GM12891 (cell line): ENCODE measurements at regions not wholly inside any gene's neighbourhood (a gene's known extent, or its start where the extent isn't known, plus 50 kb on each side); places are given as distances from the start of the nearest gene placed in this dataset.
A peak's percentile ranks its signal among the peaks of the same experiment; 100 is the strongest.
"Not testable (repeated sequence)": the region's sequence is repeated elsewhere in the genome, so short reads cannot be mapped to it uniquely, and the experiment has no call there.

Source experiments
- DNase-seq: peaks from one replicate; pipeline ENCODE4 v3.0.0; 2011; ENCODE audit warnings: low spot score; ENCODE audit not compliant: insufficient read length
- FAIRE-seq: peaks from 2 replicates; lab custom pipeline; 2011; peaks lifted over from hg19 to GRCh38; lab: Jason Lieb, UNC
- PAX5 ChIP-seq: IDR thresholded peaks from 2 replicates; pipeline ENCODE4 v1.6.1; 2011; ENCODE audit warnings: low read length, moderate library complexity, mild to moderate bottlenecking; ENCODE audit not compliant: insufficient read depth, severe bottlenecking
- POLR2A ChIP-seq: IDR thresholded peaks from 2 replicates; pipeline ENCODE4 v1.6.1; 2011; ENCODE audit warnings: low read depth, low read length, control low read depth
- POLR2AphosphoS5 ChIP-seq: IDR thresholded peaks from 2 replicates; pipeline ENCODE4 v1.6.1; 2011; ENCODE audit warnings: low read depth, low read length, control low read depth
- POU2F2 ChIP-seq: IDR thresholded peaks from 2 replicates; pipeline ENCODE4 v1.6.1; 2011; ENCODE audit warnings: low read depth, mild to moderate bottlenecking, control low read depth, low read length, moderate library complexity
- SPI1 ChIP-seq: IDR thresholded peaks from 2 replicates; pipeline ENCODE4 v1.6.1; 2011; ENCODE audit warnings: low read depth, low read length, control low read depth
- TAF1 ChIP-seq: IDR thresholded peaks from 2 replicates; pipeline ENCODE4 v1.6.1; 2011; ENCODE audit warnings: low read depth, low read length, control low read depth

DNA sequence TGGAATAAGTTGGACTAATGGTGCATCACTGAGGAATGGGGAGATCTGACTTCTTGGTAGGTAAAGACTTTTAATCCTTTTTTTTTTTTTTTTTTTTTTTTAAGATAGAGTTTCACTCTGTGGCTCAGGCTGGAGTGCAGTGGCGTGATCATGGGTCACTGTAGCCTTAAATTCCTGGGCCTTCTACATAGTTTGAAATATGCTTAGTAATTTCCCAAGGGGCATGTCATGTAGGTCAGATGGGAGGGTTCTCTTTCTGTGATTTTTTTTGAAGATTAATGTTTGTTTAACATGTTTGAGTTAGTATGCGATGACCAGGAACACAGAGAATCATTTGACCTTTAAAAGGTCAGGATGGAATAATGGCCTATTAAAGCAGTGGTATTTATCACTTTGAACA lies 129.1 kb downstream of the S1PR1 start:
- DNase-seq (no peak), FAIRE-seq (no peak)
- TF ChIP-seq POLR2A (no peak), POLR2AphosphoS5 (no peak), SPI1 (no peak), PAX5 (no peak), TAF1 (no peak), POU2F2 (no peak)

DNA sequence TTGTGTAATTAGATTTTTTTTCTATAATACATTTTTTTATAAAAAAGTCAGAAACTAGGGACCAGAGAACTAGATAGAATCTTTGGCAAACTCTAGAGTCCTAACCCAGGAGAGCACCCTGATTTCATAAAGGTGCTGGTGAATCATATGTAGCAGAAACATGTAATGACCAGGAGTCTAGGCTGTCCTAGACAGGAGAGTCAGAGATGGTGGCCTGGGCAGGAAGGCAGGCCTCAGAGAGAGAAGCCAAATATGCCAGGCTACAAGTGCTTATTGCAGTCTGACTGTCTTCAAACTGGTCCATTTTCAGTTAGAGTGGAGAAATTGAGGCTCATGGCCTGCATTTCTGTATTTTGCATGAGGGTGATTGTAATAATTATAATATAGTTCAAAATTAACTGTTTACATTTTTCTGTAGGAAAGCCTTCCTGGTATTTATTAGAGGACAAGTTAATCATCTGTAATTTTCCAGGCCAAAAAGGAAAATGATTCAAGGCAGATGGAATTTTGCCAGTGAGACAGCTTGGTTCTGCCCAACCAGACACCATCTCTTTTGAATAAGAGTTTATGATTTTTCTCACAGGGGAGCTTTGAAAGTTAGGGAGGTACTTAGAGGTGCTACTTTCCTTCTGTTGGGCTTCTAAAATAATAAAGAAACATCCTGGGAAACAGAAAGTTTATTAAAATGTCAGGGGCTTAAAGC lies 129.8 kb downstream of the S1PR1 start:
- FAIRE-seq (no peak), DNase-seq (no peak)
- TF ChIP-seq SPI1 = no peak
- TF ChIP-seq POLR2AphosphoS5 = no peak
- TF ChIP-seq TAF1 = no peak
- no peak for TF ChIP-seq PAX5
- no peak for TF ChIP-seq POLR2A
- no peak for TF ChIP-seq POU2F2

DNA sequence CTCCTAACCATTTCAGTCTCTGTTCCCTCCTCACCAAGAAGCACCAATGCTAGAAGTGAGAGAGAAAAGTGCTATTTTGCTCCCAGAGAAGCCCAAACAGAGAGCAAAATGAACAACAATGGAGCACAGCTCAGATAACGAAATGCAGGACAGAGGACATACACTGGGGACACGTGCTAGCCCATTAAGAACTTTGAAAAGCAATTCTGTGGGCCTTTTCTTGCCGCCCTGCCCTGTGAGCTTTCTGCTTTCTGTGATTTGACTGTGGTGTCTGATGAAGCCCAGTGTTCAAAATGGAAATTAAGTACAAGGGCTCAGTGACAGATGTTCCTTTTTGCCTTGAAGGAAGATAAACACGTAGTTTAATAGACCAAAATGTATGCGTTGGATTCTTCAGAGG lies 130.8 kb downstream of the S1PR1 start:
- no peak for FAIRE-seq
- DNase-seq = no peak
- TF ChIP-seq POU2F2 = no peak
- no peak for TF ChIP-seq POLR2AphosphoS5
- no peak for TF ChIP-seq SPI1
- no peak for TF ChIP-seq POLR2A
- TF ChIP-seq PAX5 = no peak
- no peak for TF ChIP-seq TAF1

DNA sequence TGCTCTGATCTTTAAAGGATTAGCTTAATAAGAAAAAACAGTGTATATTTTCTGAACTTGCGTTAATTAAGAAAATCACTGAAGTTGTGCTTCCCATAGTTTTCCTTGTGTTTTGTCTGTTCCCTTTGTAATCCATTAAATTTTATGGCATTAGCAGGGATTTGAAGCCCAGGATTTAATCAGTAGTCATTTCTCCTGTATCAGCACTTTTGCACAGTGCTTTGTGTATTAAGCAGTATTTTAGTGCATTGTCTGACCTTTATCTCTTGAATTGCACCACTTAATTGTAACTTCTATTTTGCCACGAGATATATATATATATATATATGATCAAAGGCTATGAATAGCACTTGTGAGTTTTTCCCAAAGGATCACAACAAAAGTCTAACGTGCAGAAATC lies 133.7 kb downstream of the S1PR1 start:
- TF ChIP-seq PAX5 = no peak
- TF ChIP-seq SPI1 = no peak
- TF ChIP-seq POU2F2 = no peak
- no peak for TF ChIP-seq POLR2A
- no peak for TF ChIP-seq POLR2AphosphoS5
- no peak for TF ChIP-seq TAF1
- FAIRE-seq = no peak
- no peak for DNase-seq

DNA sequence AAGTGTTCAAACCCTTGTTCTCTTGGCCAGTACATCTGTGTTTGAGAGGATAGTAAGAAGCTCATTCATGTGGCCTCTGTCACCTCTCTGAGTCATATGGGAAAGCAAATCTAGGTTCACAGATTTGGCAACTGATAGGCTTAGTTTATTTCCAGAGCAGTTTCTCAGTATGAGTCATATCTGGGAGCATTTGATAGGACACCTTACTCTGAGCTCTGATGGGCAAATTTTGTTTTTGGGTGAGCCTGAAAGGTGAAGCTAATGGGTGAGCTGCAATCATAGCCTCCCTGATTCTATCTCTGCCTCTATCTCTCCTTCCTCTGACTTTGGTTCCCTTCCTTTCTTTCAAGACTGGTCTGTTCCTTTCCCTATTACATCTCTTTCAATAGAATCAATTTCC lies 134.4 kb downstream of the S1PR1 start:
- no peak for TF ChIP-seq SPI1
- peak; percentile 80 for TF ChIP-seq POLR2AphosphoS5
- TF ChIP-seq POLR2A = peak; percentile 84
- TF ChIP-seq POU2F2 = no peak
- TF ChIP-seq PAX5 = peak; percentile 18
- TF ChIP-seq TAF1 = no peak; the same call in 1 of the 2 replicates
- DNase-seq = peak; percentile 37
- peak; percentile 98 for FAIRE-seq

DNA sequence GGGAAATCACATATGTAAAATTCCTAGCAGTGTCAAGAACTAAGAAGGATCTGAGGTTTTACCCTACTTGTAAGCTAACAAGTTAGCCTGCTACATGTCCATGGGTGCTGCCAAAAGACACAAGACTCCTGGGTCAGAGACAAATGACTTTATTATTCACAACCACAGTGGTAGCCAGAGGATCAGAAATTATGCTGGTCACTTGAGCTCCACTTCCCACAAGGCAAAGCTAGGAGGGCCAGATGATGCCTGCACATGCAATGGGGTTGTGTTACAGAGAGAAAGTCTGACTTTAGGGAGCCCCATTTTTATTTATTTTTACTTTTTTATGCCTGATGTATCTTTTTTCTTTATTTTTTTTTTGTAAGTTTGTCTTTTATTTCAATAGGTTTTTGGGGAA lies 136.8 kb downstream of the S1PR1 start:
- TF ChIP-seq POLR2AphosphoS5 (no peak), POLR2A (peak; percentile 55; the same call in 1 of the 2 replicates)
- no peak for DNase-seq
- no peak for FAIRE-seq

DNA sequence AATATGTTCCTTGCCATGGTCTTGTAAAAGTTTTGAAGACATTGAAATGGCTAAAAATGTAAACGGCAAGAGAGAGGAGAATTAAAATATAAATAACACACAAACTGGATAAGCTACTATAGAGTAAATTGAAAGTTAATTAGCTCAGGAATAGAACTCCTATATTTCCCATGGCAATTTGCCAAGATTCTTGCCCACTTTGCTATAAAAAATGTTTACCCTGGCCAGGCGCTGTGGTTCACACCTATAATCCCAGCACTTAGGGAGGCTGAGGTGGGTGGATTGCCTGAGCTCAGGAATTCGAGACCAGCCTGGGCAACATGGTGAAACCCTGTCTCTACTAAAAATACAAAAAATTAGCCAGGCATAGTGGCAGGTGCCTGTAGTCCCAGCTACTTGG lies 138.6 kb downstream of the S1PR1 start:
- not testable (repeated sequence) for DNase-seq, FAIRE-seq

DNA sequence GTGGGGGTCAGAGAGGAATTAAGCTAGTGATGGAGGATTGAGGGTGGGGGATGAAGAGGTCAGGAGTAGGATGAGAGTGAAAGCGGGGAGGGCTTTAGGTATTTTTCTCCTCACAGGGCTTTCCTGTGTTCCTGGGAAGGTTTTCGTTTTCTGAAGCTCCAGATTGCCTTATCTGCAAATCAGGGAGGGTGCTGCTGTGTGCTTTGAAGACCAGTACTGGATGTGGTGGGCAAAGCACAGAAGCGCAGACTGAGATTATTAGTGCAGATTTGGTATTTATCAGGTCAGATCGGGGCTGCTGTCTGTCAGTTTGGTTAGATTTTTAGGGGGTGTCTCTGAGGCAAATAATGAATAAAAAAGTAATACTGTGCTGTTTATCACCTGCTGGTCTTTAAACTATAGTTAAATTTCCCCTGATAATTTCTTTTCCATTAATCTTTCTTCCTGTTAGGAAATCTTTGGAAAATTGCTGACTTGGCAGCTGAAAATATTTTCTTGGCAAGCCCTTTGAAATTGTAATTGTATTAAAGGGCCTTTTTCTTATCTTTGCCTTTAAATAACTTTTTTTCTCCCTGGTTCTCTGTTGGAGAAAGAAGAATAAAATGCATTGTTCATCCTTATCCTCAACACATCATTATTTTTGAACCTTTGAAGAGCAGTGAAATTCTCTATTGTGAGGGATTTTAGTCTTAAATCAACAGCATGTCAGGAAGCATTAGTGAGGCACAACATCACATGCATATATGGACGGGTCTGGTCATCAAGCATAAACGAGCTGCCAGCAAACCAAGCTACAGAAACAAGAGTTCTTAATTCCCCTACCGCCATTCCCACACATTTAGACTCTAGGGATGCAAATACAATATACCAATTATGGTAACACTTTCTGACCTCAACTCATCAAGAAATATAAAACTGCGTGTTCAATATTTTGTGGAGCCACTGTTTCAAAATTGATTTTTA lies 139.6 kb downstream of the S1PR1 start:
- no peak for DNase-seq
- FAIRE-seq = peak; percentile 66
- no peak for TF ChIP-seq POU2F2
- TF ChIP-seq POLR2A = no peak
- TF ChIP-seq SPI1 = no peak
- no peak for TF ChIP-seq POLR2AphosphoS5

DNA sequence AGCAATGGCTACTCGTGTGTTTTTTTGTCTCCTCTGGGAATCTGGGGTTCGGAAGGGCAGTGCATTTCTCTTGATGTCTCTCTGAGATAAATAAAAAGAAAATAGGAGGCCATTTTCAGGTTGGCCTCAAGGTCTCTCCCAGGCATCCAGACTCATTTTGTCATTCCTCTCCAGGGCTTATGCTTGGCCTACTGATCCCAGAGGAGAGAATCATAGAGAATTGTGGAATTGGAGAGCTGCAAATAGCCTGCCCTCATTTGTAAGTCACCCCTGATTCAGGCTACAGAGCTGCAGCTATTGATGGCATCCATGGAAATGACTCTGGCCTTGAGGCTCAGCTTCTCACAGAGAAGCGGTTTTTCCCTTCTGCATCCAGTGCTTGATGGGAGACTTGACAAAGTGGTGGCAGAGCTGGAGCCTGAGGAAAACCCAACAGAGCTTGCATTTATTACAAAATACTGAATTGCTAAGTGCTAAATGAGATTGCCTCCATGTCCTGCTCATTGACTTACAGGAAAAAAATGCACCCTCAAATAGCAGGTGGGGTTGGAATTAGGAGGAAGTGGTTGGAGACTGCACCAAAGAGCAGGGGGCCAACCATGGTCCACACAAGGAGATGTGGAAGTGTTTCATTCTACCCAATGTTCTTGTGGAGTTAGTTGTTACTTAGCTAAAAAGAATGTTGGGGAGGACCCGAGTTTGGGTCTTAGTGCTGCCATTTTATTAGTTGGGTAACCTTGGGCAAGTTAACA lies 140.4 kb downstream of the S1PR1 start:
- FAIRE-seq (peak; percentile 59), DNase-seq (no peak)
- TF ChIP-seq PAX5 (no peak), SPI1 (0 out of 2 replicates have a peak, but pooled peaks have one; percentile 23), TAF1 (no peak), POLR2AphosphoS5 (no peak)
